ENCODE measurements at regions not wholly inside any gene's neighbourhood (a gene's known extent, or its start where the extent isn't known, plus 50 kb on each side); places are given as distances from the start of the nearest gene placed in this dataset.
"Not testable (repeated sequence)": the region's sequence is repeated elsewhere in the genome, so short reads cannot be mapped to it uniquely, and the experiment has no call there.

- no peak for DNase-seq
- peaks cover 13% of the 10 kb centered on the region for H3K27me3 Mint-ChIP-seq (ENCODE audit: low read depth, poor library complexity)
- no peak for TF ChIP-seq CTCF (IDR thresholded peaks at IDR 0.05)
- H3K4me1 Mint-ChIP-seq = peaks cover 41% of the 10 kb centered on the region
- H3K27ac Mint-ChIP-seq = peak overlapping the region; percentile 38
- H3K36me3 Mint-ChIP-seq (ENCODE audit: low read depth) = no peaks in the 10 kb centered on the region
- peaks cover 5% of the 10 kb centered on the region for H3K9me3 Mint-ChIP-seq
- H3K4me3 Mint-ChIP-seq = no peak overlapping the region
Observed at GRCh38 chr9:82880336-82881050, 182.4 kb downstream of the RASEF start.

- H3K4me3 Mint-ChIP-seq = no peak overlapping the region
- no peak overlapping the region for H3K27ac Mint-ChIP-seq
- no peak for DNase-seq
- peaks cover 10% of the 10 kb centered on the region for H3K27me3 Mint-ChIP-seq (ENCODE audit: low read depth, poor library complexity)
- no peak for TF ChIP-seq CTCF (IDR thresholded peaks at IDR 0.05)
- peaks cover 42% of the 10 kb centered on the region for H3K4me1 Mint-ChIP-seq
- no peaks in the 10 kb centered on the region for H3K36me3 Mint-ChIP-seq (ENCODE audit: low read depth)
- H3K9me3 Mint-ChIP-seq = peaks cover 4% of the 10 kb centered on the region
Observed at GRCh38 chr9:82882138-82882537, 180.8 kb downstream of the RASEF start.

GRCh38 chr9:82882748-82883147, 180.2 kb downstream of the RASEF start:
- no peak for TF ChIP-seq CTCF (IDR thresholded peaks at IDR 0.05)
- Mint-ChIP-seq H3K4me1 (peaks cover 42% of the 10 kb centered on the region), H3K27me3 (ENCODE audit: low read depth, poor library complexity) (peaks cover 7% of the 10 kb centered on the region), H3K9me3 (peaks cover 4% of the 10 kb centered on the region), H3K4me3 (no peak overlapping the region), H3K27ac (no peak overlapping the region), H3K36me3 (ENCODE audit: low read depth) (no peaks in the 10 kb centered on the region)
- no peak for DNase-seq

DNA sequence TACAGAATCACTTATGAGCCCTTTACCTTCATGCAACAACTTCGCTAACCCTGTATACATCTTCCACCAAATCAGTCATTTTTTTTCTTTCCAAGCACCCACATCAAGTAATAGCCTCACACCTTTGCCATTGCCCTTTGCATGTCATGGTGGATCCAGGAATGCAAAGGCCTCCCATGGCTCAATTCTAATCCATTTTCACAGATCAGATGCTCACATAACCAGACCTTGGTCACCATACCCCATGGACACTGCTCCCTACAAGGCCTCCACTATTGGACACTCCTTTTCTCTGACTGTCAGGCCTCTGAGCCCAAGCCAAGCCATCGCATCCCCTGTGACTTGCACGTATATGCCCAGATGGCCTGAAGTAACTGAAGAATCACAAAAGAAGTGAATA, 179.5 kb downstream of the RASEF start:
- DNase-seq = no peak
- H3K27ac Mint-ChIP-seq = no peak overlapping the region

DNA sequence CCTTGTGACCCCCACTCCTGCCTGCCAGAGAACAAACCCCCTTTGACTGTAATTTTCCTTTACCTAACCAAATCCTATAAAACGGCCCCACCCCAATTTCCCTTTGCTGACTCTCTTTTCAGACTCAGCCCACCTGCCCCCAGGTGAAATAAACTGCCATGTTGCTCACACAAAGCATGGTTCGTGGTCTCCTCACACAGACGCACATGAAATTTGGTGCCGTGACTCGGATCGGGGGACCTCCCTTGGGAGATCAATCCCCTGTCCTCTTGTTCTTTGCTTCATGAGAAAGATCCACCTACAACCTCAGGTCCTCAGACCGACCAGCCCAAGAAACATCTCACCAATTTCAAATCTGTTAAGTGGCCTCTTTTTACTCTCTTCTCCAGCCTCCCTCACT, 179.0 kb downstream of the RASEF start:
- DNase-seq; H3K9me3 Mint-ChIP-seq; H3K27me3 Mint-ChIP-seq (ENCODE audit: low read depth, poor library complexity); H3K4me3 Mint-ChIP-seq; H3K36me3 Mint-ChIP-seq (ENCODE audit: low read depth): not testable (repeated sequence)
- peak overlapping the region; percentile 49 for H3K27ac Mint-ChIP-seq
- peaks cover 38% of the 10 kb centered on the region for H3K4me1 Mint-ChIP-seq

More for the DNA sequence above, 179.5 kb downstream of the RASEF start:
- Mint-ChIP-seq H3K4me3 (no peak overlapping the region), H3K4me1 (peaks cover 38% of the 10 kb centered on the region), H3K36me3 (ENCODE audit: low read depth) (no peaks in the 10 kb centered on the region), H3K9me3 (peaks cover 4% of the 10 kb centered on the region), H3K27me3 (ENCODE audit: low read depth, poor library complexity) (peaks cover 7% of the 10 kb centered on the region)
- no peak for TF ChIP-seq CTCF (IDR thresholded peaks at IDR 0.05)

DNA sequence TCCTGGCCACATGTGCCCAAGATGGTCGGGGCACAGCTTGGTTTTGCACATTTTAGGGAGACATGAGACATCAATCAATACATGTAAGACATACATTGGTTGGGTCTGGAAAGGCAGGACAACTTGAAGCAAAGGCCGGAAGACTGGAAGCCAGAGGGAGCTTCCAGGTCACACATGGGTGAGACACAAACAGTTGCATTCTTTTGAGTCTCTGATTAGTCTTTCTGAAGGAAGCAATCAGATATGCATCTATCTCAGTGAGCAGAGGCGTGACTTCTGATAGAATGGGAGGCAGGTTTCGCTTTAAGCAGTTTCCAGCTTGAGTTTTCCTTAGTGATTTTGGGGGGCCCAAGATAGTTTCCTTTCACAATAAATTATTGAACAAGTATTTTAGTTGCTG, 172.5 kb downstream of the RASEF start:
- no peak for TF ChIP-seq CTCF (IDR thresholded peaks at IDR 0.05)
- H3K4me3 Mint-ChIP-seq = no peak overlapping the region
- H3K36me3 Mint-ChIP-seq (ENCODE audit: low read depth) = no peaks in the 10 kb centered on the region
- H3K27ac Mint-ChIP-seq = no peak overlapping the region
- H3K9me3 Mint-ChIP-seq = peaks cover 4% of the 10 kb centered on the region
- H3K4me1 Mint-ChIP-seq = peaks cover 24% of the 10 kb centered on the region
- no peak for DNase-seq
- no peaks in the 10 kb centered on the region for H3K27me3 Mint-ChIP-seq (ENCODE audit: low read depth, poor library complexity)
